Coronary artery (tissue), 2 donors: ENCODE measurements at regions not wholly inside any gene's neighbourhood (a gene's known extent, or its start where the extent isn't known, plus 50 kb on each side); places are given as distances from the start of the nearest gene placed in this dataset.

Experiments
- DNase-seq: peaks from one replicate; pipeline ENCODE4 v3.0.0-alpha.2; 2017; ENCODE audit warnings: low spot score
- H3K27ac ChIP-seq, 2 donors: fragments of 200-600 bp; sonication (generic); one replicate each; pipeline ENCODE4 v1.5.1; 2016 to 2019
- H3K4me3 ChIP-seq: fragments of 200-600 bp; sonication (generic); 2 replicates; pipeline ENCODE4 v1.5.1; 2016; ENCODE audit warnings: mild to moderate bottlenecking, moderate library complexity
- CTCF ChIP-seq: fragments of 200-600 bp; sonication (generic); IDR thresholded peaks from one replicate; pipeline ENCODE4 v1.5.1; 2019; ENCODE audit warnings: antibody characterized with exemption

GRCh38 chr13:87884884-87885283, 213.7 kb downstream of the SLITRK5 start:
- Histone ChIP-seq H3K27ac (no peak overlapping the region), H3K4me3 (no peak overlapping the region)
- no peak for DNase-seq
- TF ChIP-seq CTCF = no peak

GRCh38 chr13:87887459-87888123, 216.4 kb downstream of the SLITRK5 start:
- DNase-seq = no peak
- no peak for TF ChIP-seq CTCF
- Histone ChIP-seq H3K27ac (no peak overlapping the region), H3K4me3 (no peak overlapping the region)

GRCh38 chr13:87889254-87889653, 218.1 kb downstream of the SLITRK5 start:
- Histone ChIP-seq H3K4me3 (no peak overlapping the region), H3K27ac (no peak overlapping the region)
- no peak for TF ChIP-seq CTCF
- no peak for DNase-seq

GRCh38 chr13:87893186-87893585, 222.0 kb downstream of the SLITRK5 start:
- TF ChIP-seq CTCF = no peak
- H3K4me3 ChIP-seq = no peak overlapping the region
- H3K27ac ChIP-seq = no peak overlapping the region
- no peak for DNase-seq

- no peak overlapping the region for H3K4me3 ChIP-seq
- no peak for TF ChIP-seq CTCF
- no peak for DNase-seq
- H3K27ac ChIP-seq = no peak overlapping the region
Measured at GRCh38 chr13:87894059-87894458, 222.9 kb downstream of the SLITRK5 start.

- no peak overlapping the region for H3K4me3 ChIP-seq
- TF ChIP-seq CTCF = no peak
- no peak for DNase-seq
- H3K27ac ChIP-seq = no peak overlapping the region
Measured at GRCh38 chr13:87903553-87903952, 232.4 kb downstream of the SLITRK5 start.

- no peak for TF ChIP-seq CTCF
- no peak overlapping the region for H3K27ac ChIP-seq
- no peak for DNase-seq
- H3K4me3 ChIP-seq = no peak overlapping the region
Measured at GRCh38 chr13:87906411-87906810, 235.2 kb downstream of the SLITRK5 start.
